ENCODE measurements at regions not wholly inside any gene's neighbourhood (a gene's known extent, or its start where the extent isn't known, plus 50 kb on each side); places are given as distances from the start of the nearest gene placed in this dataset.

- H2AFZ ChIP-seq (ENCODE audit: insufficient read depth, low read length, poor library complexity) = no peak overlapping the region
- no peak overlapping the region for H4K8ac ChIP-seq (ENCODE audit: low read depth, low read length)
- no peaks in the 10 kb centered on the region for H3K79me1 ChIP-seq (ENCODE audit: low read length)
- H3K36me3 ChIP-seq (ENCODE audit: control insufficient read depth in 1 of 2, insufficient read depth in 2 of 2, low read length in 2 of 2) = no peaks in the 10 kb centered on the region
- no peak overlapping the region for H3K9ac ChIP-seq (ENCODE audit: low read length)
- no peaks in the 10 kb centered on the region for H3K9me3 ChIP-seq (ENCODE audit: insufficient read depth, low read depth, low read length)
- WGBS (ENCODE audit: extremely low coverage, insufficient coverage, insufficient read length) = no CpG with 5 or more reads among the region's 2 CpGs
- DNase-seq = peak; percentile 14 to 54
- H3K4me3 ChIP-seq (ENCODE audit: low read depth, low read length) = no peak overlapping the region
- no peak overlapping the region for H2BK5ac ChIP-seq (ENCODE audit: low read depth, low read length, poor library complexity)
- no peak overlapping the region for H3K14ac ChIP-seq (ENCODE audit: low read length)
- no peaks in the 10 kb centered on the region for H3K27me3 ChIP-seq (ENCODE audit: insufficient read depth, low read length)
- no peak overlapping the region for H2BK12ac ChIP-seq (ENCODE audit: low read length)
- H3K23ac ChIP-seq (ENCODE audit: low read length) = no peak overlapping the region
- no peak overlapping the region for H2AK5ac ChIP-seq (ENCODE audit: low read length)
- H3K27ac ChIP-seq (ENCODE audit: low read depth, low read length) = no peak overlapping the region
- H4K12ac ChIP-seq (ENCODE audit: low read depth, low read length) = no peak overlapping the region
- H3K4me1 ChIP-seq (ENCODE audit: control insufficient read depth in 1 of 2, insufficient read depth in 2 of 2, low read length in 2 of 2) = no peaks in the 10 kb centered on the region
- no peak overlapping the region for H3K18ac ChIP-seq (ENCODE audit: low read length)
- H3K4ac ChIP-seq (ENCODE audit: low read depth, low read length) = no peak overlapping the region
- no peaks in the 10 kb centered on the region for H3K79me2 ChIP-seq (ENCODE audit: control insufficient read depth, insufficient read depth, low read length, poor library complexity)
- H2BK120ac ChIP-seq (ENCODE audit: insufficient read depth, low read length, poor library complexity) = no peak overlapping the region
- no peak overlapping the region for H4K91ac ChIP-seq (ENCODE audit: low read depth, low read length)
- no peak overlapping the region for H3K4me2 ChIP-seq (ENCODE audit: low read length)
These were observed 171.3 kb upstream of the FAM78B start for GRCh38 chr1:166338105-166338504.

GRCh38 chr1:166340709-166341108 is 173.9 kb upstream of the FAM78B start:
- Histone ChIP-seq H4K8ac (ENCODE audit: low read depth, low read length) (no peak overlapping the region), H2AFZ (ENCODE audit: insufficient read depth, low read length, poor library complexity) (no peak overlapping the region), H3K79me1 (ENCODE audit: low read length) (no peaks in the 10 kb centered on the region), H3K79me2 (ENCODE audit: control insufficient read depth, insufficient read depth, low read length, poor library complexity) (no peaks in the 10 kb centered on the region), H2AK5ac (ENCODE audit: low read length) (no peak overlapping the region), H3K27ac (ENCODE audit: low read depth, low read length) (no peak overlapping the region), H2BK120ac (ENCODE audit: insufficient read depth, low read length, poor library complexity) (no peak overlapping the region), H3K4me1 (ENCODE audit: control insufficient read depth in 1 of 2, insufficient read depth in 2 of 2, low read length in 2 of 2) (no peaks in the 10 kb centered on the region), H3K4me2 (ENCODE audit: low read length) (no peak overlapping the region), H2BK5ac (ENCODE audit: low read depth, low read length, poor library complexity) (no peak overlapping the region), H2BK12ac (ENCODE audit: low read length) (no peak overlapping the region), H3K27me3 (ENCODE audit: insufficient read depth, low read length) (no peaks in the 10 kb centered on the region), H3K9ac (ENCODE audit: low read length) (no peak overlapping the region), H4K12ac (ENCODE audit: low read depth, low read length) (no peak overlapping the region), H3K4ac (ENCODE audit: low read depth, low read length) (no peak overlapping the region), H3K36me3 (ENCODE audit: control insufficient read depth in 1 of 2, insufficient read depth in 2 of 2, low read length in 2 of 2) (no peaks in the 10 kb centered on the region), H3K14ac (ENCODE audit: low read length) (no peak overlapping the region), H3K4me3 (ENCODE audit: low read depth, low read length) (no peak overlapping the region), H3K9me3 (ENCODE audit: insufficient read depth, low read depth, low read length) (no peaks in the 10 kb centered on the region), H3K18ac (ENCODE audit: low read length) (no peak overlapping the region), H3K23ac (ENCODE audit: low read length) (no peak overlapping the region), H4K91ac (ENCODE audit: low read depth, low read length) (no peak overlapping the region)
- no peak for DNase-seq

GRCh38 chr1:166343276-166343675 is 176.5 kb upstream of the FAM78B start:
- WGBS (ENCODE audit: extremely low coverage, insufficient coverage, insufficient read length) = no CpG with 5 or more reads among the region's 22 CpGs
- no peak overlapping the region for H3K18ac ChIP-seq (ENCODE audit: low read length)
- no peak overlapping the region for H4K91ac ChIP-seq (ENCODE audit: low read depth, low read length)
- H3K14ac ChIP-seq (ENCODE audit: low read length) = no peak overlapping the region
- H2BK12ac ChIP-seq (ENCODE audit: low read length) = no peak overlapping the region
- no peak overlapping the region for H3K27ac ChIP-seq (ENCODE audit: low read depth, low read length)
- H2AFZ ChIP-seq (ENCODE audit: insufficient read depth, low read length, poor library complexity) = no peak overlapping the region
- H3K79me2 ChIP-seq (ENCODE audit: control insufficient read depth, insufficient read depth, low read length, poor library complexity) = no peaks in the 10 kb centered on the region
- no peak overlapping the region for H2BK120ac ChIP-seq (ENCODE audit: insufficient read depth, low read length, poor library complexity)
- no peaks in the 10 kb centered on the region for H3K79me1 ChIP-seq (ENCODE audit: low read length)
- H3K4ac ChIP-seq (ENCODE audit: low read depth, low read length) = no peak overlapping the region
- no peak overlapping the region for H4K8ac ChIP-seq (ENCODE audit: low read depth, low read length)
- no peak overlapping the region for H3K9ac ChIP-seq (ENCODE audit: low read length)
- no peak overlapping the region for H3K23ac ChIP-seq (ENCODE audit: low read length)
- no peak overlapping the region for H4K12ac ChIP-seq (ENCODE audit: low read depth, low read length)
- no peaks in the 10 kb centered on the region for H3K9me3 ChIP-seq (ENCODE audit: insufficient read depth, low read depth, low read length)
- no peaks in the 10 kb centered on the region for H3K36me3 ChIP-seq (ENCODE audit: control insufficient read depth in 1 of 2, insufficient read depth in 2 of 2, low read length in 2 of 2)
- no peak overlapping the region for H3K4me3 ChIP-seq (ENCODE audit: low read depth, low read length)
- no peak for DNase-seq
- no peaks in the 10 kb centered on the region for H3K27me3 ChIP-seq (ENCODE audit: insufficient read depth, low read length)
- no peaks in the 10 kb centered on the region for H3K4me1 ChIP-seq (ENCODE audit: control insufficient read depth in 1 of 2, insufficient read depth in 2 of 2, low read length in 2 of 2)
- H2AK5ac ChIP-seq (ENCODE audit: low read length) = no peak overlapping the region
- H2BK5ac ChIP-seq (ENCODE audit: low read depth, low read length, poor library complexity) = no peak overlapping the region
- H3K4me2 ChIP-seq (ENCODE audit: low read length) = no peak overlapping the region

GRCh38 chr1:166350490-166350889 is 183.7 kb upstream of the FAM78B start:
- Histone ChIP-seq H3K36me3 (ENCODE audit: control insufficient read depth in 1 of 2, insufficient read depth in 2 of 2, low read length in 2 of 2) (no peaks in the 10 kb centered on the region), H3K4me2 (ENCODE audit: low read length) (no peak overlapping the region), H3K4me3 (ENCODE audit: low read depth, low read length) (no peak overlapping the region)

More at GRCh38 chr1:166350490-166350889, 183.7 kb upstream of the FAM78B start:
- no peak overlapping the region for H3K9ac ChIP-seq (ENCODE audit: low read length)
- no peak overlapping the region for H3K18ac ChIP-seq (ENCODE audit: low read length)
- DNase-seq = no peak
- WGBS (ENCODE audit: extremely low coverage, insufficient coverage, insufficient read length) = no CpG with 5 or more reads among the region's 5 CpGs
- H2AK5ac ChIP-seq (ENCODE audit: low read length) = no peak overlapping the region
- H3K79me1 ChIP-seq (ENCODE audit: low read length) = no peaks in the 10 kb centered on the region
- no peak overlapping the region for H2BK120ac ChIP-seq (ENCODE audit: insufficient read depth, low read length, poor library complexity)
- no peak overlapping the region for H3K4ac ChIP-seq (ENCODE audit: low read depth, low read length)
- no peak overlapping the region for H2BK5ac ChIP-seq (ENCODE audit: low read depth, low read length, poor library complexity)
- H3K14ac ChIP-seq (ENCODE audit: low read length) = no peak overlapping the region
- no peaks in the 10 kb centered on the region for H3K4me1 ChIP-seq (ENCODE audit: control insufficient read depth in 1 of 2, insufficient read depth in 2 of 2, low read length in 2 of 2)
- H3K27me3 ChIP-seq (ENCODE audit: insufficient read depth, low read length) = no peaks in the 10 kb centered on the region
- no peak overlapping the region for H2AFZ ChIP-seq (ENCODE audit: insufficient read depth, low read length, poor library complexity)
- H3K79me2 ChIP-seq (ENCODE audit: control insufficient read depth, insufficient read depth, low read length, poor library complexity) = no peaks in the 10 kb centered on the region
- H4K91ac ChIP-seq (ENCODE audit: low read depth, low read length) = no peak overlapping the region
- no peaks in the 10 kb centered on the region for H3K9me3 ChIP-seq (ENCODE audit: insufficient read depth, low read depth, low read length)
- H4K12ac ChIP-seq (ENCODE audit: low read depth, low read length) = no peak overlapping the region
- no peak overlapping the region for H3K23ac ChIP-seq (ENCODE audit: low read length)
- no peak overlapping the region for H3K27ac ChIP-seq (ENCODE audit: low read depth, low read length)
- no peak overlapping the region for H4K8ac ChIP-seq (ENCODE audit: low read depth, low read length)
- no peak overlapping the region for H2BK12ac ChIP-seq (ENCODE audit: low read length)

Measured in trophoblast cell (in vitro differentiated cells and primary cell).